ENCODE measurements at regions not wholly inside any gene's neighbourhood (a gene's known extent, or its start where the extent isn't known, plus 50 kb on each side); places are given as distances from the start of the nearest gene placed in this dataset.

- Histone ChIP-seq H3K27ac (ENCODE audit: low read length) (no peak overlapping the region), H3K9me2 (replicated peaks; ENCODE audit: low read length) (no peaks in the 10 kb centered on the region), H3K4me3 (ENCODE audit: low read length) (no peak overlapping the region), H2AFZ (ENCODE audit: low read length) (no peak overlapping the region), H3K4me2 (ENCODE audit: low read length) (no peak overlapping the region), H3K4me1 (ENCODE audit: insufficient read depth, low read length) (no peaks in the 10 kb centered on the region), H3K79me2 (ENCODE audit: low read length) (no peaks in the 10 kb centered on the region), H3K27me3 (ENCODE audit: low read length) (peaks cover 79% of the 10 kb centered on the region), H3F3A (ENCODE audit: low read length, unreplicated experiment) (no peaks in the 10 kb centered on the region), H4K20me1 (ENCODE audit: low read length) (no peaks in the 10 kb centered on the region), H3K9me3 (ENCODE audit: low read length) (no peaks in the 10 kb centered on the region), H3K9ac (ENCODE audit: low read length) (no peak overlapping the region), H3K36me3 (ENCODE audit: low read depth, low read length) (no peaks in the 10 kb centered on the region)
- DNase-seq (no peak), ATAC-seq (no peak)
- no TSS peak for BruUV-seq (replicated peaks)
- no peak for TF ChIP-seq EZH2phosphoT487 (IDR thresholded peaks at IDR 0.05; ENCODE audit: borderline replicate concordance, low read length)
- no peak for TF ChIP-seq CTCF (conservative IDR thresholded peaks at IDR 0.05; ENCODE audit: low read depth, low read length)
- no peak for TF ChIP-seq EZH2 (IDR thresholded peaks at IDR 0.05; ENCODE audit: low read length, unreplicated experiment)
- ChIA-PET POLR2A (ENCODE audit: unreplicated experiment) (no interaction called here), CTCF (no interaction called here)
- intact Hi-C loops (cut with micrococcal nuclease): no loop called here
Measured at GRCh38 chr1:5704561-5705514, 287.4 kb downstream of the NPHP4 start.

GRCh38 chr1:5701642-5702041 lies 290.6 kb downstream of the NPHP4 start:
- CTCF ChIA-PET: no interaction called here

More at GRCh38 chr1:5701642-5702041, 290.6 kb downstream of the NPHP4 start:
- Histone ChIP-seq H3K36me3 (ENCODE audit: low read depth, low read length) (no peaks in the 10 kb centered on the region), H3K9me3 (ENCODE audit: low read length) (no peaks in the 10 kb centered on the region), H3K9me2 (replicated peaks; ENCODE audit: low read length) (no peaks in the 10 kb centered on the region), H3K9ac (ENCODE audit: low read length) (no peak overlapping the region), H4K20me1 (ENCODE audit: low read length) (no peaks in the 10 kb centered on the region), H2AFZ (ENCODE audit: low read length) (no peak overlapping the region), H3K4me3 (ENCODE audit: low read length) (no peak overlapping the region), H3K27me3 (ENCODE audit: low read length) (peaks cover 82% of the 10 kb centered on the region), H3K4me1 (ENCODE audit: insufficient read depth, low read length) (no peaks in the 10 kb centered on the region), H3K27ac (ENCODE audit: low read length) (no peak overlapping the region), H3F3A (ENCODE audit: low read length, unreplicated experiment) (no peaks in the 10 kb centered on the region), H3K4me2 (ENCODE audit: low read length) (no peak overlapping the region), H3K79me2 (ENCODE audit: low read length) (no peaks in the 10 kb centered on the region)
- no peak for TF ChIP-seq EZH2phosphoT487 (IDR thresholded peaks at IDR 0.05; ENCODE audit: borderline replicate concordance, low read length)
- TF ChIP-seq EZH2 (IDR thresholded peaks at IDR 0.05; ENCODE audit: low read length, unreplicated experiment): no peak
- no peak for TF ChIP-seq CTCF (conservative IDR thresholded peaks at IDR 0.05; ENCODE audit: low read depth, low read length)
- BruUV-seq (replicated peaks): no TSS peak
- POLR2A ChIA-PET (ENCODE audit: unreplicated experiment): no interaction called here
- no peak for DNase-seq
- intact Hi-C loops (cut with micrococcal nuclease): no loop called here
- no peak for ATAC-seq
